HG02938 (cell line): ENCODE measurements at regions not wholly inside any gene's neighbourhood (a gene's known extent, or its start where the extent isn't known, plus 50 kb on each side); places are given as distances from the start of the nearest gene placed in this dataset.

Experiments used
- ATAC-seq: cut with Tn5 transposase; IDR thresholded peaks from one replicate; pipeline ENCODE4 v1.9.1; 2021; ENCODE audit warnings: mild to moderate bottlenecking, moderate library complexity; ENCODE audit not compliant: unreplicated experiment

DNA sequence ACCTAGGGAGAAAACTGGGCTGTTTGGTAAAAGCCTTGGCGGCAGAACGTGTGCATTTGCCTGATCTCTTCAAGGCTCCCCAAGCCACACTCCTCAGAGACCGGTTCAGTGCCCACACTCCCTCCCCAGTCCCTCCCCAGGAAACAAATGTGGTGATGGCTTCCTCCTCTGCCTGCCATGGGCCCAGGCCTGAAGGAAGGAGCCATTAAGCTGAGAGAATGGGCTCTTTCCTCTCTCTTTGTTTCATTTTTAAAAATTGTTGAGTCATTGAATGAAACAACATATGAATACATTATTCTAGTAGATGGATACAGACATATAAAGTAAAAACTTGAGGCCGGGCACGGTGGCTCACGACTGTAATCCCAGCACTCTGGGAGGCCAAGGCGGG, 50.6 kb upstream of the YWHAQ start:
- no peak for ATAC-seq

DNA sequence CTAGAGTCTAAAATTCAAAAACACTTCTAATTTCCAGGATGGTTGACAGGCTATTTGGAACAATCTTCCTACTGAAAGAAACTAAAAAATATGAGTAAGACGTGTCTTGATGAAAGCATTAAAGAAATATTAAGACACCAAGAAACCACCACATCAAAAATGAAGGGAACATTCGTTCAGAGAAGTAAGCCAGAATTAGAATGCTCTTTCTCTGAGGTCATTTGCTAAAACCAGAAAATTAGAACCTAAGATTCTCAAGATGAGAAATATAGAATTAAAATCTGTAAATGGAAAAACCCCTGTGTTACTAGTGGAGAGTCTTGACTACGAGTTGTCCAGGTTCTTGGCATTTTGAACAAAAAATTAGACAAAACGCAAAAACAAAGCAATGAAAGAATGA, 54.8 kb upstream of the YWHAQ start:
- ATAC-seq: no peak

DNA sequence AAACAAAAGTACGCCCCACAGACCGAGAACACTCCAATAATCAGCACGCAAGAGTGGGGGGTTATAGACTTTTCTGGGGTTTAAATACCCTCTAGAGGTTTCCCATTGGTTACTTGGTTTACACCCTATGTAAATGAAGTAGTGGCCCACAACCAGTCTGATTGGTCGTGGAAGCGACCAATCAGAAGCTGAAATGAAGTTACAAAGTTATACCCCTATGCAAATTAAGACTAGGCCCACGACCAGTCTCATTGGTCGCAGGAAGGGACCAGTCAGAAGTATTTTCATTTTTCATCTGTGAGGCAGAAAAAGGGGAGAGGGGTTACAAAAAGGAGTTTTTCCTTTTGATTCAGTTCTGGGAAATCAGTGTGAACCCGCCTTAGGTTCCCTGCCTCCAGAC, 55.3 kb upstream of the YWHAQ start:
- ATAC-seq: no peak

DNA sequence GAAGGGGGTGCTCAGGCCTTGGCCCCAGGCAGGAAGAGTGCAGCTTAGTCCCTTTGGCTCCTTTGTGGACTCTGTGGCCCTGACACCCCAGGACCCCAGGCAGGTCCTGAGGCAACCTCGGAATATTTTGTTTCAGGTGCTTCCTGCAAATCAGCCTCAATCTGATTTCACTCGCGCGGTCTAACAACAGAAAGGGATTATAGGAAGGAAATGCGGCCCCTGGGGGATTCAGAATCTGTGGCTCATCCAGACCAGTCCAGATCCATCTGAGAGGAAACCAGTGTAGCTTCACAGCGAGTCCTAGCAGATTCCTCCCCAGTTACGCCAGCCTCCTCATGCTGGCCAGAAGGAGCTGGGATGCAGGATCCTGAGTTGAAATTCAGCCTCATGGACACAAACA, 59.5 kb upstream of the YWHAQ start:
- no peak for ATAC-seq

DNA sequence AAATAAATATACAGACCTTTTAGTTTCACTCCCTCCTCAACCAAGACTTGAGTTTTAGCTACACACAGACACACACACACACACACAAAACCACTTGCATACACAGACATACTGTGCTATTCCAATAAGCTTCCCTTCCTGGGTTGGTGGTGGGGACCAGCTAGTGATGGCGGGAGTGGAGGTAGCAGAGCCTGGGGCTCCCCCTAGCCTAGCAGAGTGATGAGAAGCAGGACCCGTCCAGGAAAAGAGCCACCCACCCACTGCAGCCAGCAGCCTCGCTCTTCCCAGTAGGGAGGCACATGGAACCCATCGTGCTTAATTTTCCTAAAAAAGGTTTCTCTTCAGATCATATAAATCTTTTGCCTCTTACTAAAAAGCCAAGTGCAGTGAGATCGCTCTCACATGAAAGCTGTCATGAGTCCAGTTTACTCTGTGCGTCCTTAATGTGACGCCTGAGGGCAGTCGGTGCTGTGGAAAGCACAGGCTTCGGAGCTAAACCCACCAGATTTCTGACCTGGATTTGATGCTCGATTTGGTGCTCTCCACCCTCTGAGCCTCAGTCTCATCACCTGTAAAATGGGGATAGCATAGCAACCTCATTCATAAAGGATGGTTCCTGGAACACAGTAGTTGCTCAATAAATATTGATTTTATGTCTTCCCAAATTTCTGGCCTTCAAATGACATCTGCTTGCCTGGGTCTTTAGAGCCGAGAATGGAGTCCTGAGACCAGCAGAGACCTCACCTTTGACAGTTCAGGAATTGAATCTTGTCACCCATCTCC, 60.1 kb upstream of the YWHAQ start:
- no peak for ATAC-seq

DNA sequence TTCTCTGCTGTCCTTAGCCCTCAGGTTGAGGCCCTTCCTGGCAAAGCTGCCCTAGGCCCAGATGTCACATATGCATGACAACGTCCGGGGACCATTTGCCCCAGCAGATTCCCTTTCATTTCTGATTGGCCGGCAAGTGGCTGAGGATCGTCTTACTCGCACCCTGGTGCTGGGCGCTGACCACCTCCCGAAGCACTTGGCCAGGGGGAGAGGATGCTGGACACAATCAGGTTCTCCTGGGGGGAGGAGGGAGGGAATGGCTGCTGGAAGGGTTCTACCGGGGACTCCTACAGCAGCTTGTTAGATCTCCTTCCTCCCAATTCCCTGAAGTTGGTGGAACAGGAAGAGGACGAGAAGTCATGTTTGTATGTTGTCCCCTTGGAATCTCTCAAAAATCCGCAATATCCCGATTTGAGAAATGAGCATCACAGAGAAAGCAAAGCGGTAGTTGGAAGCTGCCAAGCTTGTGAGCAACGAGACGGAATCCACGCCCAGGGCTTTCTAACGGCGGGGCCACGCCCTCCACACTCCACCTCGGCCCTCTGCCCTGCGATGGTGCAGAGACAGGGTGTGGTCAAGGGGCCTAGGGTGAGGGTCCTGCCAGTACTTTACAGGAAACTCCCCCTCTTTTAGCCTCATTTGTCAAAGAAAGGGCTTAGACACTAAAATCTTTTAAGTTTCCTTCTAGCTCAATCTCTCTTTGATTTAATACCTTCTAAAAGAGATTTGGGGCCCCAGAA, 61.8 kb upstream of the YWHAQ start:
- no peak for ATAC-seq

DNA sequence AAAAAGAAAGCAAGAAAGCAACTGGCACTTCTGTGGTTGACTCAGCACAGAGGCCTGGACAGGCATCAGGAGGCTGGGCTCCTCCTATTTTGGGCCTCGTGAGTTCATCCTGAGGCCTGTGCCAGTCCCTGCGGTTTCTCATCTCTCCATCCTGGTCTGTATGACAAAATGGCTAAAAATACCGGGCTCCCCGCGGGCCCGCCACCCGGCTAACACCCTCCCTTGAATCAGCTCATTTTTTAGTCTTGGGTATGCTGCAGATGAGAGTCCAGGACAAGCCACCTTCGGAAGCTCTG, 62.3 kb upstream of the YWHAQ start:
- ATAC-seq: no peak

DNA sequence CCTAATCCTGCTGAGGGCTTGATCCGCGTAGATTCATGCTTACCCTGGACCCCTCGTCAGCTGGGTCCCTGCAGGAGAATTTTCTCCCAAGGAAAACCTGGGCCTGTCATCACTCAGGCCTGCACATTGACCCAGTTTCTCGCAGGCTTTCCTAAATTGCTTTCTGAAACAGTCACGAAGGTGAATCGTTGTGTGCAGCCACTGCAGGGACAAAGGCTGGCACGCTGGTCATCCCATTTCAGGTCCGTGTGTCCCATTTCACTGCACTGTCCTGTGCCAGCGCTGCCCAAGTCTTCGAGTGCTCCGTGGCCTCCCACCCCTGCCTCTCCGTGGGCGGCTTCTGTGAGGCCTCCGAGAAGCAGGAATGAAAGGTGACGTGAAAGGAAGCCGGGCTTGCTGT, 62.8 kb upstream of the YWHAQ start:
- no peak for ATAC-seq

DNA sequence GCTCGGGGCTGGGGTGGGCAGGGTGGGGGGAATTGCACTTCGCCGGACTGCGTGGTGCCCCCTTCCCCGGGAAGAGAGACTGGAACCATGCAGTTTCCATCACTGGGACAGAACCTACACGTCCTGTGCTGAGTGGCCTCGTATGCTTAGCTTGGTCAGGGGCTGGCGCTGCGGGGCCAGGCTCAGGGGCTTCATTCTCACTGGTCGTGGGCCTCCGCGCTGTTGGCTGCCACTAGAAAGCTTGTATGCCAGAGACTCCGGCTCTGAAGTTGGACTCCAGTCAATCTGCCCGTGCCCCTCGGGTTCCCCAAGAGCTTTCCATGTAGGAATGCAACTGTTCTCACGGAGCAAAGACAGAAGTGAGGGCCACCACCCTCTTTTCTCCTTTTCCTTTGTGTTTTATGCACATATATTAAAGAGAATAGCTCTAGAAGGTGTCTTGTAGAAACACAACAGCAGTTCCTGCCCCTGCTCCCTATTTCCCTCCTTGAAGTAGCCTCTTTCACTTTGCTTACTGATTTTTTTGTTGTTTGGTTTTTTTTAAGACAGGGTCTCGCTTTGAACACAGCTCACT, 64.0 kb upstream of the YWHAQ start:
- ATAC-seq: no peak

DNA sequence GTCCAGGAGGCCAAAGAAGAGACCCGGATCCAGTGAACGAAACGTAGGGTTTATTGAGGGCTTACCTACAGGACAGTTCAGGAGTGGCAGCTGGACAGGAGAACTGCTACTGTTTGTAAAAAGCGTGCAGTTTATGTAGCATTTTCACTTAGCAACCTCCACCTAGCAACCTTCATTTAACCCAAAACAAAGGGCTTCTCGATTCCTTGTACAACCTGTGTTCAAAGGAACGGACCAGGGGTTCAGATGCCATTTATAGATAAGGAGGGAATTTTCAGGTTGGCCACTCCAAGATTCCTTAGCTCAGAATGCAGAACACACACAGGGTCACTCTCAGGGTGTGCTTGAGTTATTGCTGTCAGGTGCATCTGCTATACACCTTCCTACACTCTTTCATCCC, 65.1 kb upstream of the YWHAQ start:
- no peak for ATAC-seq

DNA sequence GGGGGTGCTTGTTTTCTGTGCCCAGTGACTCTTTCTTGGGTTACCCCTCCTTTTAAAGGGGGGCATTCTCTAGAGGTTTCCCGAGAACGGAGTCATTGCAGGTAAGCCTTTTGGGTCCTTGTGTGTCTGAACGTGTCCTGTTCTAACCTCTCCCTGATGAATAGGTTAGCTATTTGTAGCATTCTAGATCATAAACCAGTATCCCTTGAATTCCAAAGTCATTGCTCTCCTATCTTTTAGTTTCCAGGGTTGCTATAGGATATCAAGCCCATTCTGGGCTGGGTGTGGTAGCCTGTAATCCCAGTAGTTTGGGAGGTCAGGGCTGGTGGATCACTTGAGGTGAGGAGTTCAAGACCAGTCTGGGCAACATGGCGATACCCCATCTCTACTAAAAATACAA, 65.9 kb upstream of the YWHAQ start:
- ATAC-seq: no peak

DNA sequence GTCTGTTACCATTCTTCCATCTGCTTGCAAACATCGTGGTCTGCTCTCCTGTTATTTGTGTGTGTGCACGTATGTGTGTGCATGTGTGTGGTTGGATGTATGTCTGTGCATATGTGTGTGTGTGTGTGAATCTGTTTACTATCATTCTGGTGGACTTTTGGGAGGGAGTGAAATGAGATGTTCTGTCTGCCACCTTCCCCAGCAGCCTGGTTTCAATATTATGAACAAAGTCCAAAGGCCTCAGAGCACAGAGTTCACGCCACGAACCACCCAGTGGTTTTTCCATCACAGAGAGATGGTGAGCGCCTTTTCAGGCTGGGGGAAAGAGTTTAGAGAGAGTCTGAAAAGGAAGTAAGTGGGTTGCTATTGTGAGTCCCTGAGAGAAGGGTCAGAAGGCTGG, 67.1 kb upstream of the YWHAQ start:
- no peak for ATAC-seq

DNA sequence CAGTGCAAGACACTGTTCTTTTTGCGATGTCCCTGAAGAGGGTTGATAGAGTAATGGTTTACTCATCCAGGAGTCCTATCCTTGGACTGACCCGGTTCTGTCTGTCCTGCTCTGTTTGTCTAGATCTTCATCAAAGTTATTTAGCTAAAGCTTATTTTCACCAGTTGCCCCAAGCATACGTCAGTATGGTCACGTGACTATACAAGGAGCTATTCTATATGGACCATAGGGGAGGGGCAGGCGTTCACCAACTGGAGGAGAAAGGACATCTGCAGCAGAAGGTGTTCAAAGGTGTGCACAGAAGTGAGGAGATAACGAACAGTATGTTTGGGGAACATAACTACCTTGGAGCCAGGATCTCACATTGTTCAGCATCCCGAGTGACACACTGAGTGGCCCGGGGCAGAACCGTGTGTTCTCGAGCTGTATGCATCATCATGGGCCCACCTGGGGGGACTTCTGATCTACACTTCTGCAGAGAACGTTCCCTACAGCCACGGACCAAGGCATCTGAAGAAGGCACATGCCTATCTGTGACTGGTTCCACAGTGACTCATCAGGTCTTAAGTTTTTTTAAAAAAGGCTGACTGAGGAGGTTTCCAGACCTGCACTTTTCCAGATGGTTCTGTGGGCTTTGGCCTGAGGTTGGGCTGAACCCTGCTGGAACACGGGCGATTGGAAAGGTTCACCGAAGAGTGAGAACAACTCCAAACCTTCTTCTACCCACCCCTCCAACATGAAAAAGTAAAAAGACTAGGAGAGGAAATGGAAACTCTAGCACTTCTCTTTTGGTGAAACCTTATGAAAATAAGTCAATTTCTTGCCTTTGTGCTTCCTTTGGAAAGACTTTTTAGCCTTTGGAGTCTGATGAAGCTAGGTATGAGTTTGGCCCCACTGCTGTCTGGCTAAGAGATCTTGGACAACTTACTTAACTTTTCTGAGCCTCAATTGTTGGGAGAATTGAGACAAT, 68.6 kb upstream of the YWHAQ start:
- no peak for ATAC-seq

DNA sequence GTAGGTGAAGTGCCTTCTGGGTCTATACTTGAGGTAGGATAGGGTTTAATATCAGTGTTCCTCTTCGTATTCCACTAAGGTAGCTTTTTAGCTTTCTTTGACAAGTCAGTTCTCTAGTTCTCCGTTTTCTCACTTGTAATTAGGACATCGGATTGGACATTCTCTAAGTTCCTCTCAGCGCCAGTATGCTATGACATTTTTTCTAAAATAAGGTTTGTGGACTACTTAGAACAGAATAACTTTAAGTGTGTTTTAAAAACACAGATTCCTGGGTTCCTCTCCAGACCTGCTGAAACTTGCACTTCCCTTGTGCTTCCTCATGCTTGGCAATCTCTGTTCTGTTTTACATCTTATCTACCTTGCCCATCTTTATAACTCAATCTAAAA, 69.3 kb upstream of the YWHAQ start:
- no peak for ATAC-seq

DNA sequence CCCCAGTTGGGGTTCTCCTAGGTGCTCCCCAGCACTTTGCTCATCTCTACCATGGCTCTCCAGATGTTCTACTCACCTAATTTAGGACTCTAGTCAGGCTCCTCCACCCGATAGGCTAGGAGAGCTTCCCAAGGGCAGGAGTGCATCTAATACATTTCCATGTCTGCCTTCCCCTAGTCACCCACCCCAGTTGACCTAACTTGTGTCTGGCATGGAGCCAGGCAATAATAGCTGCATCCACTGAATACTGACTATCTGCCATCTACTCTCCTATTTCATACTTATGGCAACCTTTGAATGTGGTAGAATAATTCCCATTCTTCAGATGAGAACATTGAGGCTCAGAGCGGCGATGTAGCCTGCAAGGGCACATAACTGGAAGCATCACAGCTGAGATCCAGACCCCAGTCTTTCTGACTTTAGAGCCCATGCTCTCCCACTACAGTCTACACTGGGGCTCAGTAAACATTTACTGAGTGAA, 71.8 kb upstream of the YWHAQ start:
- ATAC-seq: no peak

DNA sequence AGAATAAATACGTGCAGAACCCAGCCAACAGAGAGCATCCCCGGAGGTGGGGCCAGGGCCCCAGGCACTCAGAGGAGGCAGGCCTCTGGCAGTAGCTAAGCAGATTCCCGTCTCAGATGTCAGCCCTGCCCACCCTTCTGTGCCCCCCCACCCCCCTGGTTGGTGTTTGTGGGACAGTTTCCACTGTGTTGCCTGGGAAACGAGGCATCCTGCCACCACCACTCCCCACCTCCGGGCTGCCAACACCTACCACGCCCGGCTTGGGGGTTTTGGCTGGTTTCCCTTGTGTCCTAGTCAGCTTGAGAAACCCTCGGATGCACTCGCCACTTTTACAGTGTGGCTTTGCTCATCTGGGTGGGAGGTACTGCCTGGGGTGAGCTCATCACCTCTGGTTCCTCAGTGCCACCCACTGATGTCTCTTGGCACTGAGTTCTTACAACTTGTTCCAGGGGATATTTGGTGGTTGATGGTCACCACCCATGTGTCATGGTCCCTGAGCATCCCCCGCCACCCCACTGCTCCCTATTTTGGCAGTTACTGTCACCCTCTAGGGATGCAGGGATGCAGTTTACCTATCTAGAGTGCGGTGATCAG, 72.4 kb upstream of the YWHAQ start:
- no peak for ATAC-seq

DNA sequence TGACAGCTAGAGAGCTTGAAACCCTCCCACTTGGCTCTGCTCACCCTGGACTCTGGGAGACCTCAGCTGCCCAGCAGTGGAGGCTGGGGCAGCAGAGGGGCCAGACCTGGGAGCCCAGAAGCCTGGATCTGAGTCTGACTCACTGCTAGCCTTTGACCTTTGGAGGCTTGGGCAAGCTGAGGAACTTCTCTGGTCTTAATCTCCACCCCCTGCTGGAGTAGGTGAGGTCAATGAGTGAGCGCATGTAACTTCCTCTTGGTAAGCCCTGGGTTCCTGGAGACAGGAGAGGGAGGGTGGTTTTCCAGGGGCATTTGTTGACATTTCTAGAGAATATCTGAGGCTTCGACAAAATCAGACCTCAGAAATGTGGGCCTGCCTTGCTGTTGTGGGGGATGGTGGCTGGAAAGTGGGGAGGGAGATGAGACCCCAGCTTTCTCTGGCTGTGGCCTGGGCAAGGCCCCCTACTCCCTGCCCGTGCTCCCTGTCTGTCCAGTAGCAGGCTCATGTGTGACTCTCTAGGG, 73.0 kb upstream of the YWHAQ start:
- ATAC-seq: no peak

DNA sequence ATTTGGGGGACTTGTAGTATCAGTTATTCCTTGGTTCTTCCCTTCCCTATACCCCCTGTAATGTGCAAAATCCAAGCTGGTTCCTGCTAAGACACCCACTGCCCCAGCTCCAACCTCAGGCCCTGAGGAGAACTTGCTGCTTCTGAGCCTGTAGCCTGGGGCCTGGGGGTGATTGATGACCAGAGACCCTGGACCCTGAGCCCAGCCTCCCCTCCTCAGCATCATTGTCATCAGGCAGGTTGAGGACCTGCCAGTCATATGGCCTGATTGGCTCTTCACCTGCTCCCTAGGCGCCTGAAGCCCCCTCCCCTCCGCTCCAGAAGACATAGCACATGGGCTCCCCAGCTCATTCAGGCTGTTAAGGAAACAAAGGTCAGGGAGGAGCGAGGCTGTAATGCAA, 73.8 kb upstream of the YWHAQ start:
- no peak for ATAC-seq

DNA sequence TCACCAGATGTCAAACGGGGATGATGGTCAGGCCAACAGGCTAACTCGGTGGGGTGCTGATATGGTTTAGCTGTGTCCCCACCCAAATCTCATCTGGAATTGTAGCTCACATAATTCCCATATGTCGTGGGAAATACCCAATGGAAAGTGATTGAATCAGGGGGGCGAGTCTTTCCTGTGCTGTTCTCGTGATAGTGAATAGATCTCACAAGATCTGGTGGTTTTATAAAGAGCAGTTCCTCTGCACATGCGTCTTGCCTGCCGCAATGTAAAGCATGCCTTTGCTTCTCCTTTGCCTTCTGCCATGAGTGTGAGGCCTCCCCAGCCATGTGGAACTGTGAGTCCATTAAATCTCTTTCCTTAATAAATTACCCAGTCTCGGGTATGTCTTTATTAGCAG, 74.4 kb upstream of the YWHAQ start:
- ATAC-seq: no peak

DNA sequence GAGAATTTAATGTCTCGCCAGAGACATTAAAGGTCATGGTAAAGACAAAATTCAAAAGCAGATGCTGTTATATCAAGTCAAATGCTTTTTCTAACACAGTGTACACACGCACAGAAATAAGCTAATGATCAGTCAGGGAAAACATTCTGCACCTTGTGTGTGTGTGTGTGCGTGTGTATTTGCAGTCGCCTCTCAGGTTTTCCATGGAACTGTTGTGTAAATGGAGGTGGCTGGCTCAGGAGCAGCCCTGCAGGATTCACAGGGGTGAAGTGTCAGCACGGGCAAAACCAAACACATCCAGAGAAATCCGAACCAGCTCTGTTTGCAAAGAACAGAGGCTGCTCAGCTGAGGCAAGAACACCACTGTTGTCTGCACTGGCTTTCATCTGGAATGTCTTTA, 76.2 kb upstream of the YWHAQ start:
- no peak for ATAC-seq
